Renal pelvis (tissue), 1 donor: ENCODE measurements at regions not wholly inside any gene's neighbourhood (a gene's known extent, or its start where the extent isn't known, plus 50 kb on each side); places are given as distances from the start of the nearest gene placed in this dataset.

Experiments used
- DNase-seq: peaks from one replicate; pipeline ENCODE4 v3.0.0-alpha.2; 2013

- DNase-seq, result no peak
Measured at GRCh38 chr20:50298554-50299324, 108.1 kb downstream of the CEBPB start.

- DNase-seq, result no peak
Measured at GRCh38 chr20:50299325-50299629, 108.6 kb downstream of the CEBPB start.

GRCh38 chr20:50301165-50301564 is 110.5 kb downstream of the CEBPB start:
- DNase-seq, result no peak

- DNase-seq, result no peak
Measured at GRCh38 chr20:50301712-50302111, 111.1 kb downstream of the CEBPB start.

GRCh38 chr20:50302341-50303057 is 111.9 kb downstream of the CEBPB start:
- no peak for DNase-seq

GRCh38 chr20:50303573-50304500 is 113.2 kb downstream of the CEBPB start:
- DNase-seq, result no peak

- no peak for DNase-seq
Measured at GRCh38 chr20:50304501-50304856, 113.8 kb downstream of the CEBPB start.

GRCh38 chr20:50304923-50305635 is 114.4 kb downstream of the CEBPB start:
- no peak for DNase-seq

GRCh38 chr20:50305636-50306477 is 115.2 kb downstream of the CEBPB start:
- no peak for DNase-seq

GRCh38 chr20:50306478-50307423 is 116.1 kb downstream of the CEBPB start:
- no peak for DNase-seq

GRCh38 chr20:50308166-50308512 is 117.5 kb downstream of the CEBPB start:
- DNase-seq, result no peak

- DNase-seq, result no peak
Measured at GRCh38 chr20:50308513-50309279, 118.1 kb downstream of the CEBPB start.

- DNase-seq, result no peak
Measured at GRCh38 chr20:50309280-50309763, 118.7 kb downstream of the CEBPB start.

GRCh38 chr20:50309764-50310672 is 119.4 kb downstream of the CEBPB start:
- no peak for DNase-seq

GRCh38 chr20:50310673-50311051 is 120.0 kb downstream of the CEBPB start:
- no peak for DNase-seq

GRCh38 chr20:50311308-50312001 is 120.8 kb downstream of the CEBPB start:
- DNase-seq, result no peak

GRCh38 chr20:50312002-50312681 is 121.5 kb downstream of the CEBPB start:
- DNase-seq, result no peak
